ENCODE measurements at regions not wholly inside any gene's neighbourhood (a gene's known extent, or its start where the extent isn't known, plus 50 kb on each side); places are given as distances from the start of the nearest gene placed in this dataset.

GRCh38 chr16:48013491-48013901 lies 142.3 kb downstream of the ABCC12 start:
- Histone ChIP-seq H3K36me3 (ENCODE audit: control insufficient read depth in 5 of 5, insufficient read depth in 5 of 5, low read length in 5 of 5) (no peaks in the 10 kb centered on the region), H3K9ac (ENCODE audit: low read length in 5 of 5) (no peak overlapping the region), H3K27ac (ENCODE audit: low read depth, low read length) (no peak overlapping the region), H3K27me3 (ENCODE audit: control insufficient read depth in 5 of 5, insufficient read depth in 4 of 5, low read length in 5 of 5) (no peaks in the 10 kb centered on the region), H3K4me3 (ENCODE audit: low read depth in 1 of 5, low read length in 5 of 5) (no peak overlapping the region), H3K4me1 (ENCODE audit: control insufficient read depth in 5 of 5, insufficient read depth in 5 of 5, low read length in 5 of 5) (no peaks in the 10 kb centered on the region), H3K9me3 (ENCODE audit: control insufficient read depth in 5 of 5, low read length in 5 of 5) (peaks cover 0 to 7% (median 3%) of the 10 kb centered on the region in 5 donors)

- Histone ChIP-seq H3K9ac (ENCODE audit: low read length in 5 of 5) (no peak overlapping the region), H3K4me3 (ENCODE audit: low read depth in 1 of 5, low read length in 5 of 5) (no peak overlapping the region), H3K27ac (ENCODE audit: low read depth, low read length) (no peak overlapping the region), H3K4me1 (ENCODE audit: control insufficient read depth in 5 of 5, insufficient read depth in 5 of 5, low read length in 5 of 5) (no peaks in the 10 kb centered on the region), H3K9me3 (ENCODE audit: control insufficient read depth in 5 of 5, low read length in 5 of 5) (peaks cover 0 to 7% (median 3%) of the 10 kb centered on the region in 5 donors), H3K36me3 (ENCODE audit: control insufficient read depth in 5 of 5, insufficient read depth in 5 of 5, low read length in 5 of 5) (no peaks in the 10 kb centered on the region), H3K27me3 (ENCODE audit: control insufficient read depth in 5 of 5, insufficient read depth in 4 of 5, low read length in 5 of 5) (no peaks in the 10 kb centered on the region)
Observed at GRCh38 chr16:48011878-48012658, 143.7 kb downstream of the ABCC12 start.

GRCh38 chr16:48011466-48011865 lies 144.3 kb downstream of the ABCC12 start:
- no peak overlapping the region for H3K9ac ChIP-seq (ENCODE audit: low read length in 5 of 5)
- H3K27ac ChIP-seq (ENCODE audit: low read depth, low read length) = no peak overlapping the region
- H3K36me3 ChIP-seq (ENCODE audit: control insufficient read depth in 5 of 5, insufficient read depth in 5 of 5, low read length in 5 of 5) = no peaks in the 10 kb centered on the region
- H3K9me3 ChIP-seq (ENCODE audit: control insufficient read depth in 5 of 5, low read length in 5 of 5) = peaks cover 0 to 9% (median 4%) of the 10 kb centered on the region in 5 donors
- H3K4me1 ChIP-seq (ENCODE audit: control insufficient read depth in 5 of 5, insufficient read depth in 5 of 5, low read length in 5 of 5) = no peaks in the 10 kb centered on the region
- no peaks in the 10 kb centered on the region for H3K27me3 ChIP-seq (ENCODE audit: control insufficient read depth in 5 of 5, insufficient read depth in 4 of 5, low read length in 5 of 5)
- no peak overlapping the region for H3K4me3 ChIP-seq (ENCODE audit: low read depth in 1 of 5, low read length in 5 of 5)

GRCh38 chr16:48008011-48008525 lies 147.7 kb downstream of the ABCC12 start:
- Histone ChIP-seq H3K4me3 (ENCODE audit: low read depth in 1 of 5, low read length in 5 of 5) (no peak overlapping the region), H3K27me3 (ENCODE audit: control insufficient read depth in 5 of 5, insufficient read depth in 4 of 5, low read length in 5 of 5) (no peaks in the 10 kb centered on the region), H3K4me1 (ENCODE audit: control insufficient read depth in 5 of 5, insufficient read depth in 5 of 5, low read length in 5 of 5) (no peaks in the 10 kb centered on the region)

GRCh38 chr16:48004141-48004695 lies 151.6 kb downstream of the ABCC12 start:
- H3K4me1 ChIP-seq (ENCODE audit: control insufficient read depth in 5 of 5, insufficient read depth in 5 of 5, low read length in 5 of 5) = no peaks in the 10 kb centered on the region
- no peak overlapping the region for H3K9ac ChIP-seq (ENCODE audit: low read length in 5 of 5)
- H3K9me3 ChIP-seq (ENCODE audit: control insufficient read depth in 5 of 5, low read length in 5 of 5) = peaks cover 0 to 5% (median 0%) of the 10 kb centered on the region in 5 donors
- no peak overlapping the region for H3K4me3 ChIP-seq (ENCODE audit: low read depth in 1 of 5, low read length in 5 of 5)
- no peak overlapping the region for H3K27ac ChIP-seq (ENCODE audit: low read depth, low read length)
- H3K36me3 ChIP-seq (ENCODE audit: control insufficient read depth in 5 of 5, insufficient read depth in 5 of 5, low read length in 5 of 5) = no peaks in the 10 kb centered on the region
- H3K27me3 ChIP-seq (ENCODE audit: control insufficient read depth in 5 of 5, insufficient read depth in 4 of 5, low read length in 5 of 5) = no peaks in the 10 kb centered on the region

More at GRCh38 chr16:48008011-48008525, 147.7 kb downstream of the ABCC12 start:
- Histone ChIP-seq H3K27ac (ENCODE audit: low read depth, low read length) (no peak overlapping the region), H3K9ac (ENCODE audit: low read length in 5 of 5) (no peak overlapping the region), H3K9me3 (ENCODE audit: control insufficient read depth in 5 of 5, low read length in 5 of 5) (peaks cover 0 to 5% (median 0%) of the 10 kb centered on the region in 5 donors), H3K36me3 (ENCODE audit: control insufficient read depth in 5 of 5, insufficient read depth in 5 of 5, low read length in 5 of 5) (no peaks in the 10 kb centered on the region)

GRCh38 chr16:48003206-48003907 lies 152.4 kb downstream of the ABCC12 start:
- Histone ChIP-seq H3K36me3 (ENCODE audit: control insufficient read depth in 5 of 5, insufficient read depth in 5 of 5, low read length in 5 of 5) (no peaks in the 10 kb centered on the region), H3K9me3 (ENCODE audit: control insufficient read depth in 5 of 5, low read length in 5 of 5) (peaks cover 0 to 5% (median 0%) of the 10 kb centered on the region in 5 donors), H3K4me1 (ENCODE audit: control insufficient read depth in 5 of 5, insufficient read depth in 5 of 5, low read length in 5 of 5) (no peaks in the 10 kb centered on the region), H3K9ac (ENCODE audit: low read length in 5 of 5) (no peak overlapping the region), H3K27me3 (ENCODE audit: control insufficient read depth in 5 of 5, insufficient read depth in 4 of 5, low read length in 5 of 5) (no peaks in the 10 kb centered on the region), H3K4me3 (ENCODE audit: low read depth in 1 of 5, low read length in 5 of 5) (no peak overlapping the region), H3K27ac (ENCODE audit: low read depth, low read length) (no peak overlapping the region)

GRCh38 chr16:48001324-48001895 lies 154.4 kb downstream of the ABCC12 start:
- H3K4me1 ChIP-seq (ENCODE audit: control insufficient read depth in 5 of 5, insufficient read depth in 5 of 5, low read length in 5 of 5) = no peaks in the 10 kb centered on the region
- no peak overlapping the region for H3K4me3 ChIP-seq (ENCODE audit: low read depth in 1 of 5, low read length in 5 of 5)
- H3K36me3 ChIP-seq (ENCODE audit: control insufficient read depth in 5 of 5, insufficient read depth in 5 of 5, low read length in 5 of 5) = no peaks in the 10 kb centered on the region
- H3K9me3 ChIP-seq (ENCODE audit: control insufficient read depth in 5 of 5, low read length in 5 of 5) = peaks cover 0 to 2% (median 0%) of the 10 kb centered on the region in 5 donors
- no peak overlapping the region for H3K27ac ChIP-seq (ENCODE audit: low read depth, low read length)
- no peak overlapping the region for H3K9ac ChIP-seq (ENCODE audit: low read length in 5 of 5)
- no peaks in the 10 kb centered on the region for H3K27me3 ChIP-seq (ENCODE audit: control insufficient read depth in 5 of 5, insufficient read depth in 4 of 5, low read length in 5 of 5)

GRCh38 chr16:48000622-48001021 lies 155.2 kb downstream of the ABCC12 start:
- Histone ChIP-seq H3K27ac (ENCODE audit: low read depth, low read length) (no peak overlapping the region), H3K9ac (ENCODE audit: low read length in 5 of 5) (no peak overlapping the region), H3K4me3 (ENCODE audit: low read depth in 1 of 5, low read length in 5 of 5) (no peak overlapping the region), H3K9me3 (ENCODE audit: control insufficient read depth in 5 of 5, low read length in 5 of 5) (no peaks in the 10 kb centered on the region), H3K27me3 (ENCODE audit: control insufficient read depth in 5 of 5, insufficient read depth in 4 of 5, low read length in 5 of 5) (no peaks in the 10 kb centered on the region), H3K4me1 (ENCODE audit: control insufficient read depth in 5 of 5, insufficient read depth in 5 of 5, low read length in 5 of 5) (no peaks in the 10 kb centered on the region), H3K36me3 (ENCODE audit: control insufficient read depth in 5 of 5, insufficient read depth in 5 of 5, low read length in 5 of 5) (no peaks in the 10 kb centered on the region)

- H3K9ac ChIP-seq (ENCODE audit: low read length in 5 of 5) = no peak overlapping the region
- no peaks in the 10 kb centered on the region for H3K27me3 ChIP-seq (ENCODE audit: control insufficient read depth in 5 of 5, insufficient read depth in 4 of 5, low read length in 5 of 5)
- H3K36me3 ChIP-seq (ENCODE audit: control insufficient read depth in 5 of 5, insufficient read depth in 5 of 5, low read length in 5 of 5) = no peaks in the 10 kb centered on the region
- no peaks in the 10 kb centered on the region for H3K4me1 ChIP-seq (ENCODE audit: control insufficient read depth in 5 of 5, insufficient read depth in 5 of 5, low read length in 5 of 5)
- no peak overlapping the region for H3K4me3 ChIP-seq (ENCODE audit: low read depth in 1 of 5, low read length in 5 of 5)
- H3K9me3 ChIP-seq (ENCODE audit: control insufficient read depth in 5 of 5, low read length in 5 of 5) = peaks cover 0 to 2% (median 0%) of the 10 kb centered on the region in 5 donors
- no peak overlapping the region for H3K27ac ChIP-seq (ENCODE audit: low read depth, low read length)
Observed at GRCh38 chr16:47999595-47999994, 156.2 kb downstream of the ABCC12 start.

All from subcutaneous abdominal adipose tissue (tissue), 5 donors.